Stimulated activated CD4-positive, alpha-beta T cell treated with anti-CD3 and anti-CD28 coated beads, TNF-alpha, amount 100 ng/mL, for 4 hours (primary cell): ENCODE measurements at regions not wholly inside any gene's neighbourhood (a gene's known extent, or its start where the extent isn't known, plus 50 kb on each side); places are given as distances from the start of the nearest gene placed in this dataset.
"Not testable (repeated sequence)": the region's sequence is repeated elsewhere in the genome, so short reads cannot be mapped to it uniquely, and the experiment has no call there.

Experiments
- DNase-seq, 3 experiments: peaks; one replicate each; pipeline ENCODE4 v3.0.0-alpha.2; 2020; ENCODE audit warnings: low read depth in 3 of 3

DNA sequence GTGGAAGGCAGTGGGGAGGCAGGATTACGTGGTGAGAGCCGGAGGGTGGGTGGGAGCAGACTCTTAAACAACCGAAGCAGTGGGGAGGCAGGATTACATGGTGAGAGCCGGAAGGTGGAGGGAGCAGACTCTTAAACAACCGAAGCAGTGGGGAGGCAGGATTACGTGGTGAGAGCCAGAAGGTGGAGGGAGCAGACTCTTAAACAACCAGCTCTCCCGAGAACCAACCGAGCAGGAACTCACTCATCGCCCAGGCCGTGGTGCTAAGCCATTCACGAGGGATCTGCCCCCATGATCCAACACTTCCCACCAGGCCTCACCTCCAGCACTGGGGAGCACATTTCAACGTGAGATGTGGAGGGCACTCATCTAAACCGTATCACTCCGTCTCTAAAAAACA is 87.7 kb downstream of the RTP5 start:
- DNase-seq: no peak

DNA sequence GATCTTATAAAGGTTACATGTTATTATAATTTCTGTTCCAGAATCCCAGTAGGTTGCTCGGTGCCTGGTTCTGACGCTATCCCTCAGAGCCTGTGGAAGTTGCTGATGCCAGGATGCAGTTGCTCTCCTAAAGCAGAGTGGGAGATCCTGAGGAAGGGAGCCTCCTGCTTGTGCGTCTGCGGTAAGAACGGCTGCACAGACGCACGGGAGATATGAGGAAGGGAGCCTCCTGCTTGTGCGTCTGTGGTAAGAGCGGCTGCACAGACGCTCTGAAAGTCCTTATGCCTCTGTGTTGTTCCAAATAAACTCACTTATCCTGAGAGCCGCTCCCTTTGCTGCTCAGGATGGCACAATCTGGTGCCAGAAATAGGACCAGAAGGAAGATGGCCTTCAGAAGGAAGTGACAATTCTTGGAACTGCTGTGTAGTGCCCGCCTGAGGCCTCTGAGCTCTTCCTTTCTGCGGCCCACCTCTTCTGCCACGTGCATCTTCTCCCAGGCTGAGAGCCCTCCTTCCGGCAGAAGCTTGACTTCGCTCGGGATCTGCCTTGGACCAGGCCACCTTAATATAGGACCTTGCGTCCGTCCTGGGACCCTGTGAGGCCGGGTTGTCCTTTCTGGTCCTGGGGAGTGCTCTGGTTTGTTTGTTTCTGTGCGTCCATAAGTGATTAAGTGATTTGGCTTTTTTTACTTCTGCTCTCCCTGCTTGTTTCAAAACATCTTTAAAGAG is 89.5 kb downstream of the RTP5 start:
- DNase-seq: no peak

GRCh38 chr2:241959751-241960269 is 90.3 kb downstream of the RTP5 start:
- no peak for DNase-seq

GRCh38 chr2:241961454-241961853 is 91.9 kb downstream of the RTP5 start:
- DNase-seq: no peak

- no peak for DNase-seq
These were observed 94.6 kb downstream of the RTP5 start for GRCh38 chr2:241964133-241964532.

DNA sequence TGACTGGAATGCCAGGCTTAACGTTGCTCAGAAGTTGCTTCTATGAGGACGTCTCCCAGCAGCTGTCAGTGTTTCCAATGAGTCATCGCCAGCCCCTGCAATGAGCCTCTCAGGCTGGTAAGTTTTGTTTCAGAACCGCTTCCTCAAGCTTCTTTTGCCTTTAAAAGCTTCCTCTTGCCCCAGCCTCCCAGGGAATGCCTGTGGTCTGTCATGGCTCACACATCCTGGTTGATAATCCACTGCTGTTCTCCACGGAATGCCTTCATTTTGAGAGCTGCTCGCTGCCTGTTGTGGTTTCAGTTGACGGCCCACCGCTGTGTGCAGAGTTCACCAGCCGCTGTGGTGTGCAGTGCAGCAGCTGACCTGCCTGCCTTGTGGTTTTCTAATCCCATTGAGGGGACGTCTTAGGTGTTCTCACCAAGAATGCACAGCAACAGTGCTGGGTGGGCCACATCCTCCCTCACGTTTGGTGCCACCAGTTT is 96.4 kb downstream of the RTP5 start:
- peak; percentile 44 to 65 (median 61) for DNase-seq

GRCh38 chr2:241966647-241967466 is 97.3 kb downstream of the RTP5 start:
- DNase-seq: no peak

- no peak for DNase-seq
These were observed 98.1 kb downstream of the RTP5 start for GRCh38 chr2:241967467-241968144.

DNA sequence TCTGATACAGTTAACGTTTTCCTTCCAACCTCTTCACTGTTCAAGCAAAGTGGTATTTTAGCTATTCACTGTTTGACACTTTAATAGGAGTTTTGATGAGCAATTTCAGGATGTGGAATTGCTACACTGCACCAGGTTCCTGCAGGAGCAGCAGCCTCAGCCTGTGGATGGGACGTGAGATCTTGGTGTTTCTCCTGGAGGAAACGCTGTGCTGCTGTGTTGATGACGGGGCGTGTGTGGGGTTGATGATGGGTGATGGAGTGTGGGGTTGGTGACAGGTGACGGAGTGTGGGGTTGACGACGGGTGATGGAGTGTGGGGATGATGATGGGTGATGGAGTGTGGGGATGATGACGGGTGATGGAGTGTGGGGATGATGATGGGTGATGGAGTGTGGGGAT is 98.9 kb downstream of the RTP5 start:
- DNase-seq: no peak

GRCh38 chr2:241969182-241969581 is 99.7 kb downstream of the RTP5 start:
- not testable (repeated sequence) for DNase-seq

GRCh38 chr2:241970716-241971115 is 101.2 kb downstream of the RTP5 start:
- DNase-seq: no peak

GRCh38 chr2:241974096-241974495 is 104.6 kb downstream of the RTP5 start:
- DNase-seq: no peak

- DNase-seq: no peak
These were observed 105.5 kb downstream of the RTP5 start for GRCh38 chr2:241974851-241975592.

GRCh38 chr2:241975593-241976284 is 106.2 kb downstream of the RTP5 start:
- no peak for DNase-seq

DNA sequence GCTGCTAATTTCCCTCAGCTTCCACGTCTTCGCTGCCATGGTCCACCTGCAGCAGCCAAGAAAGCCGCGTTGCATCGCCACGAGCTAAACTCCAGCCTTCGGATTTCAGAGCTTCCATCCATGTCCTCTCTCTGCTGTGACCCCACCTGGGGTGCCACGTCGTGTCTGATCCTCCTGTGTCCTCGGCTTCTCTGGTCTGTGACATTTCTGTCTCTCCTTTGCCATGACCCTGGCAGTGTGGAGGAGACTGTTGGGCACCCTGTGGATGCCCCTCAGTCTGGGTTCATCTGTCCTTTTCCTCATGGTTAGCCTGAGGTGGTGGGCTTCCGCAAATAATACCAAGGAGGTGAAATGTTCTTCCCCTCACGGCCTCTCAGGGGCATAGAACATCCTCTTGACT is 106.8 kb downstream of the RTP5 start:
- no peak for DNase-seq

GRCh38 chr2:241977557-241978300 is 108.2 kb downstream of the RTP5 start:
- no peak for DNase-seq

DNA sequence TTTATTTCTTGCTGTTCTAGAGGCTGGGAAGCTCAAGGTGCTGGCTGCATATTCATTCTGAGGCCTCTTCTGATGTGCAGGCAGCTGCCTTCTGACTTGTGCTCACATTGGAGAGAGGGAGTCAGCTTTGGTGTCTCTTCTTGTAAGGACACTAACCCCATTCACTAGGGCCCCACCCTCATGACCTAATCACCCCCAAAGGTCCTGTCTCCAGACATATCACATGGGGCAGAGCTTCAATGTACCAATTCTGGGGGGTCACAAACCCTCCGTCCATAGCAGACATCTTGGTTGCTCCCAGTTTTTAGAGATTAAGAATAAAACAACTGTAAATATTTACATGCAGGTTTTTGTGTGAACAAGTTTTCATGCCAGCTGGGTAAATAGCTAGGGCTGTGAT is 109.1 kb downstream of the RTP5 start:
- no peak for DNase-seq

DNA sequence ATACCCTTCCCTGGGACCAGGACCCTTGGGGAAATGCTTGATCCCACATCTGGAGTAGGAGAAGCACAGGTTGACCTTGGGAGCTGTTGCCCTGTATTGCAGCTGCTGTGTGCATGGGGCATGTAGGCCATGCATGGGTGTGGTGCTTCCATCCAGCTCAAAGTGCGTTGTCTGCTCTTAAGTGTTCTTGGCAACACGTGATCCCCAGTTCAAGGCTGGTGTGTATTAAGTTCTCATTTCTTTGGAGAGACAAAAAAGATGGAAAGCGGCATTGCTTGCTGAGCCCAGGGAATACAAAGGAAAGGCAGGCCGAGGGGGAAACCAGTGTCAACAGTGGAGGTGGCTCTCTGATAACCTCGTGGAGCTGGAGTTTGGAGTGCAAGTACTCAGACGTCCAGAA is 110.7 kb downstream of the RTP5 start:
- no peak for DNase-seq

GRCh38 chr2:241981076-241981700 is 111.7 kb downstream of the RTP5 start:
- DNase-seq: no peak
